Neural cell (in vitro differentiated cells): ENCODE measurements at regions not wholly inside any gene's neighbourhood (a gene's known extent, or its start where the extent isn't known, plus 50 kb on each side); places are given as distances from the start of the nearest gene placed in this dataset.

Experiments
- CTCF ChIP-seq: fragments of 450-650 bp; IDR thresholded peaks from 2 replicates; pipeline ENCODE4 v1.5.1; 2014; ENCODE audit warnings: antibody characterized with exemption, mild to moderate bottlenecking, moderate library complexity; ENCODE audit not compliant: poor library complexity, severe bottlenecking
- EP300 ChIP-seq: fragments of 450-650 bp; conservative IDR thresholded peaks from 2 replicates; pipeline ENCODE4 v1.6.1; 2014; ENCODE audit warnings: antibody characterized with exemption, mild to moderate bottlenecking, moderate library complexity; ENCODE audit not compliant: poor library complexity, severe bottlenecking
- EZH2 ChIP-seq: fragments of 200-600, 300-800 bp; shearing (Covaris generic), sonication (generic); IDR thresholded peaks from 2 replicates; pipeline ENCODE4 v1.6.1; 2014; ENCODE audit warnings: antibody characterized with exemption, low read length, borderline replicate concordance, mild to moderate bottlenecking; ENCODE audit not compliant: insufficient read depth, poor library complexity, severe bottlenecking
- MXI1 ChIP-seq: fragments of 450-650 bp; conservative IDR thresholded peaks from 2 replicates; pipeline ENCODE4 v1.6.1; 2014; ENCODE audit warnings: antibody characterized with exemption, mild to moderate bottlenecking; ENCODE audit not compliant: poor library complexity, severe bottlenecking
- POLR2AphosphoS5 ChIP-seq: IDR thresholded peaks from 2 replicates; pipeline ENCODE4 v1.6.1; 2012
- RAD21 ChIP-seq: fragments of 450-650 bp; conservative IDR thresholded peaks from 2 replicates; pipeline ENCODE4 v1.6.1; 2014; ENCODE audit warnings: antibody characterized with exemption, mild to moderate bottlenecking, moderate library complexity
- REST ChIP-seq: IDR thresholded peaks from 2 replicates; pipeline ENCODE4 v1.6.1; 2012; ENCODE audit warnings: borderline replicate concordance
- SMC3 ChIP-seq: fragments of 450-650 bp; conservative IDR thresholded peaks from 2 replicates; pipeline ENCODE4 v1.6.1; 2014; ENCODE audit warnings: antibody characterized with exemption, mild to moderate bottlenecking, moderate library complexity; ENCODE audit not compliant: poor library complexity
- TAF1 ChIP-seq: IDR thresholded peaks from 2 replicates; pipeline ENCODE4 v1.6.1; 2012; ENCODE audit warnings: low read depth

GRCh38 chr9:11701706-11702105, 991.5 kb upstream of the TYRP1 start:
- TF ChIP-seq CTCF (no peak), SMC3 (no peak), EZH2 (no peak), POLR2AphosphoS5 (no peak), REST (no peak), EP300 (no peak), RAD21 (no peak), MXI1 (no peak), TAF1 (no peak)
